Esophagus squamous epithelium (tissue), 4 donors: ENCODE measurements at regions not wholly inside any gene's neighbourhood (a gene's known extent, or its start where the extent isn't known, plus 50 kb on each side); places are given as distances from the start of the nearest gene placed in this dataset.

ENCODE experiments used
- CTCF ChIP-seq, 6 experiments: fragments of 450-650 bp in 4 of 6; fragments of 200-600 bp in 2 of 6; sonication (generic) in 2 of 6; IDR thresholded peaks; one replicate each; pipeline ENCODE4 v1.5.1; 2016 to 2019; ENCODE audit warnings: antibody characterized with exemption in 6 of 6, mild to moderate bottlenecking in 4 of 6, moderate library complexity in 4 of 6
- POLR2A ChIP-seq, 4 donors: fragments of 450-650 bp; IDR thresholded peaks; one replicate each; pipeline ENCODE4 v1.6.1; 2017; ENCODE audit warnings: antibody characterized with exemption in 4 of 4, mild to moderate bottlenecking in 4 of 4, moderate library complexity in 3 of 4

- TF ChIP-seq CTCF (IDR thresholded peaks at IDR 0.05) (no peak), POLR2A (IDR thresholded peaks at IDR 0.05) (no peak)
Measured at GRCh38 chr2:70380621-70381020, 78.8 kb upstream of the FAM136A start.
